ENCODE measurements at regions not wholly inside any gene's neighbourhood (a gene's known extent, or its start where the extent isn't known, plus 50 kb on each side); places are given as distances from the start of the nearest gene placed in this dataset.

GRCh38 chr6:81216668-81217067, 535.8 kb downstream of the TENT5A start:
- no peaks in the 10 kb centered on the region for H3K4me1 Mint-ChIP-seq (ENCODE audit: low read depth, unreplicated experiment)
- no peak for TF ChIP-seq CTCF (IDR thresholded peaks at IDR 0.05; ENCODE audit: partially characterized antibody, unreplicated experiment)

GRCh38 chr6:81215092-81215432, 537.4 kb downstream of the TENT5A start:
- no peak overlapping the region for H3K4me3 Mint-ChIP-seq (ENCODE audit: unreplicated experiment)
- TF ChIP-seq CTCF (IDR thresholded peaks at IDR 0.05; ENCODE audit: partially characterized antibody, unreplicated experiment) = no peak
- H3K4me1 Mint-ChIP-seq (ENCODE audit: low read depth, unreplicated experiment) = no peaks in the 10 kb centered on the region
- H3K27me3 Mint-ChIP-seq (ENCODE audit: unreplicated experiment) = no peaks in the 10 kb centered on the region
- no peaks in the 10 kb centered on the region for H3K9me3 Mint-ChIP-seq (ENCODE audit: unreplicated experiment)
- H3K27ac Mint-ChIP-seq (ENCODE audit: unreplicated experiment) = no peak overlapping the region
- no peaks in the 10 kb centered on the region for H3K36me3 Mint-ChIP-seq (ENCODE audit: unreplicated experiment)
- no peak for DNase-seq

More at GRCh38 chr6:81216668-81217067, 535.8 kb downstream of the TENT5A start:
- no peak overlapping the region for H3K27ac Mint-ChIP-seq (ENCODE audit: unreplicated experiment)
- H3K4me3 Mint-ChIP-seq (ENCODE audit: unreplicated experiment) = no peak overlapping the region
- H3K27me3 Mint-ChIP-seq (ENCODE audit: unreplicated experiment) = no peaks in the 10 kb centered on the region
- no peak for DNase-seq
- no peaks in the 10 kb centered on the region for H3K9me3 Mint-ChIP-seq (ENCODE audit: unreplicated experiment)
- H3K36me3 Mint-ChIP-seq (ENCODE audit: unreplicated experiment) = no peaks in the 10 kb centered on the region

GRCh38 chr6:81214414-81215091, 537.9 kb downstream of the TENT5A start:
- H3K4me3 Mint-ChIP-seq (ENCODE audit: unreplicated experiment) = no peak overlapping the region
- DNase-seq = no peak
- H3K27ac Mint-ChIP-seq (ENCODE audit: unreplicated experiment) = no peak overlapping the region
- no peaks in the 10 kb centered on the region for H3K9me3 Mint-ChIP-seq (ENCODE audit: unreplicated experiment)
- no peaks in the 10 kb centered on the region for H3K27me3 Mint-ChIP-seq (ENCODE audit: unreplicated experiment)
- no peaks in the 10 kb centered on the region for H3K4me1 Mint-ChIP-seq (ENCODE audit: low read depth, unreplicated experiment)
- TF ChIP-seq CTCF (IDR thresholded peaks at IDR 0.05; ENCODE audit: partially characterized antibody, unreplicated experiment) = no peak
- no peaks in the 10 kb centered on the region for H3K36me3 Mint-ChIP-seq (ENCODE audit: unreplicated experiment)

DNA sequence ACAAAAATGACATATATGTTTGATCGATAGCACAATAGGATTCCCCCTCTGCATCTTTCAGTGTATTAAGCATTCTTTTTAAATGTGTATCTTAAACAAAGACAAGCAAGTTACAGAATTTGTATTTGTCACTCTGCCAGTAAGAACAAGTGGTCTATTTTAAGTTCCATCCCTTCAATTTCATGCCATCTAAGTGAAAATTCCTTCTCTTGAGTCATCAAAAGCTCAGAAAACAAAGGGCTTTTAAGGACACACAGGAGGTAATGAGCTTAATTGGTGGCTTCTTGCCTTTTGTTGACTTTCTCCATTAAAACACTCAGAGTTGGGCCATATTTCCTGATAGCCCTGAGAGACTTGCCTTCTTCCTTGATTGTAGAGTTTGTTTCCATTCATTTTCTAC, 547.8 kb downstream of the TENT5A start:
- Mint-ChIP-seq H3K36me3 (ENCODE audit: unreplicated experiment) (peaks cover 4% of the 10 kb centered on the region), H3K27me3 (ENCODE audit: unreplicated experiment) (no peaks in the 10 kb centered on the region), H3K9me3 (ENCODE audit: unreplicated experiment) (no peaks in the 10 kb centered on the region), H3K27ac (ENCODE audit: unreplicated experiment) (no peak overlapping the region), H3K4me3 (ENCODE audit: unreplicated experiment) (no peak overlapping the region), H3K4me1 (ENCODE audit: low read depth, unreplicated experiment) (no peaks in the 10 kb centered on the region)
- no peak for DNase-seq
- TF ChIP-seq CTCF (IDR thresholded peaks at IDR 0.05; ENCODE audit: partially characterized antibody, unreplicated experiment) = no peak

- Mint-ChIP-seq H3K9me3 (ENCODE audit: unreplicated experiment) (no peaks in the 10 kb centered on the region), H3K27me3 (ENCODE audit: unreplicated experiment) (no peaks in the 10 kb centered on the region), H3K27ac (ENCODE audit: unreplicated experiment) (no peak overlapping the region), H3K36me3 (ENCODE audit: unreplicated experiment) (no peaks in the 10 kb centered on the region), H3K4me1 (ENCODE audit: low read depth, unreplicated experiment) (no peaks in the 10 kb centered on the region), H3K4me3 (ENCODE audit: unreplicated experiment) (no peak overlapping the region)
- no peak for DNase-seq
- no peak for TF ChIP-seq CTCF (IDR thresholded peaks at IDR 0.05; ENCODE audit: partially characterized antibody, unreplicated experiment)
Measured at GRCh38 chr6:81194374-81194773, 558.1 kb downstream of the TENT5A start.

Data from glutamatergic neuron (in vitro differentiated cells).